HCT116 (cell line): ENCODE measurements at regions not wholly inside any gene's neighbourhood (a gene's known extent, or its start where the extent isn't known, plus 50 kb on each side); places are given as distances from the start of the nearest gene placed in this dataset.

Experiments used
- ATF3 ChIP-seq: IDR thresholded peaks from 2 replicates; pipeline ENCODE4 v1.6.1; 2012
- CEBPB ChIP-seq: IDR thresholded peaks from 2 replicates; pipeline ENCODE4 v1.6.1; 2012; ENCODE audit warnings: low read depth
- EZH2phosphoT487 ChIP-seq: fragments of 200-600 bp; IDR thresholded peaks from 2 replicates; pipeline ENCODE4 v1.6.1; 2018; ENCODE audit warnings: antibody characterized with exemption, borderline replicate concordance
- POLR2A ChIP-seq: IDR thresholded peaks from 2 replicates; pipeline ENCODE4 v1.7.0; 2011; ENCODE audit warnings: borderline replicate concordance; ENCODE audit not compliant: insufficient read depth, insufficient read length; ENCODE audit errors: extremely low read depth
- POLR2AphosphoS5 ChIP-seq: IDR thresholded peaks from 2 replicates; pipeline ENCODE4 v1.6.1; 2011; ENCODE audit warnings: mild to moderate bottlenecking, low read depth, low read length, moderate library complexity
- RAD21 ChIP-seq: IDR thresholded peaks from 2 replicates; pipeline ENCODE4 v1.6.1; 2012; ENCODE audit warnings: low read depth, mild to moderate bottlenecking
- REST ChIP-seq: IDR thresholded peaks from 2 replicates; pipeline ENCODE4 v1.6.1; 2012; ENCODE audit warnings: low read depth
- SIN3A ChIP-seq: IDR thresholded peaks from 2 replicates; pipeline ENCODE4 v1.6.1; 2012; ENCODE audit warnings: low read depth
- ZFX ChIP-seq: fragments of 450-650 bp; IDR thresholded peaks from 2 replicates; pipeline ENCODE4 v1.6.1; 2017
- TF ChIP-seq, protein P1 (sequence below), 3 experiments: fragments of 200-600 bp in 1 of 3; sonication (generic) in 1 of 3; IDR thresholded peaks in 2 of 3; conservative IDR thresholded peaks in 1 of 3; 2 replicates each; pipeline ENCODE4 v1.5.1; 2012 to 2017; ENCODE audit warnings: low read depth in 2 of 3, low read length in 2 of 3, antibody characterized with exemption in 1 of 3, borderline replicate concordance in 1 of 3, control low read depth in 1 of 3, mild to moderate bottlenecking in 1 of 3, mixed read lengths in 1 of 3, mixed run types in 1 of 3, moderate library complexity in 1 of 3; ENCODE audit not compliant: insufficient read depth in 1 of 3

DNA sequence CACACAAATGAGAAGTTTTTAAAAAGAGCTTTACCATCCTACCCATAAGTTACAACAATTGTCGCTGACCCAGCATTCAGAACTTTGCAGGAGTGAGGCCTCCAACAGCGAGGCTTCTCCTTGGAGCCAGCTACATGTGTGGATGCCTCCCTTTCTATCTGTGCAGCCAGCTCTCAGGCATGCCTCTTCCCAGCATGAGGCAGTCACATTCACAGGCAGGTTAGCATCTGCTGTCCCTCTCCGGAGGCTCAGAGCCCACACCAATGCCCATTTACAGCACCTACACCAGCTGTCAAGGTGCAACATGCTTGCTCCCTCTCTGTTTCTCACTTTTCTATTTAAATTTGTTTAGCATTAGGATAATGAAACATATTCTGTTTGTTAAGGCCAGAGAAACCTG lies 278.7 kb upstream of the PODXL start:
- TF ChIP-seq, protein P1, sequence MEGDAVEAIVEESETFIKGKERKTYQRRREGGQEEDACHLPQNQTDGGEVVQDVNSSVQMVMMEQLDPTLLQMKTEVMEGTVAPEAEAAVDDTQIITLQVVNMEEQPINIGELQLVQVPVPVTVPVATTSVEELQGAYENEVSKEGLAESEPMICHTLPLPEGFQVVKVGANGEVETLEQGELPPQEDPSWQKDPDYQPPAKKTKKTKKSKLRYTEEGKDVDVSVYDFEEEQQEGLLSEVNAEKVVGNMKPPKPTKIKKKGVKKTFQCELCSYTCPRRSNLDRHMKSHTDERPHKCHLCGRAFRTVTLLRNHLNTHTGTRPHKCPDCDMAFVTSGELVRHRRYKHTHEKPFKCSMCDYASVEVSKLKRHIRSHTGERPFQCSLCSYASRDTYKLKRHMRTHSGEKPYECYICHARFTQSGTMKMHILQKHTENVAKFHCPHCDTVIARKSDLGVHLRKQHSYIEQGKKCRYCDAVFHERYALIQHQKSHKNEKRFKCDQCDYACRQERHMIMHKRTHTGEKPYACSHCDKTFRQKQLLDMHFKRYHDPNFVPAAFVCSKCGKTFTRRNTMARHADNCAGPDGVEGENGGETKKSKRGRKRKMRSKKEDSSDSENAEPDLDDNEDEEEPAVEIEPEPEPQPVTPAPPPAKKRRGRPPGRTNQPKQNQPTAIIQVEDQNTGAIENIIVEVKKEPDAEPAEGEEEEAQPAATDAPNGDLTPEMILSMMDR (IDR thresholded peaks at IDR 0.05 in 2 of 3, conservative IDR thresholded peaks at IDR 0.05 in 1 of 3; ENCODE audit: borderline replicate concordance in 1 of 3, insufficient read depth in 1 of 3, low read depth in 2 of 3, low read length in 2 of 3) = no peak
- TF ChIP-seq RAD21 (no peak), SIN3A (no peak), POLR2AphosphoS5 (no peak), POLR2A (no peak), CEBPB (no peak), ZFX (no peak), ATF3 (no peak), EZH2phosphoT487 (no peak), REST (no peak)
